Testis (tissue), 2 donors: ENCODE measurements at regions not wholly inside any gene's neighbourhood (a gene's known extent, or its start where the extent isn't known, plus 50 kb on each side); places are given as distances from the start of the nearest gene placed in this dataset.

Experiments used
- DNase-seq: peaks from one replicate; pipeline ENCODE4 v3.0.0-alpha.2; 2019
- H3K27ac ChIP-seq, 2 donors: fragments of 200-600 bp; sonication (generic); one replicate each; pipeline ENCODE4 v1.5.1; 2019
- H3K27me3 ChIP-seq: fragments of 200-600 bp; sonication (generic); one replicate; pipeline ENCODE4 v1.5.1; 2019
- H3K36me3 ChIP-seq: fragments of 200-600 bp; sonication (generic); one replicate; pipeline ENCODE4 v1.5.1; 2017; ENCODE audit warnings: low read depth; ENCODE audit errors: missing control alignments
- H3K4me1 ChIP-seq: fragments of 200-600 bp; sonication (generic); one replicate; pipeline ENCODE4 v1.5.1; 2019
- H3K4me3 ChIP-seq, 2 donors: fragments of 200-600 bp; sonication (generic); one replicate each; pipeline ENCODE4 v1.5.1; 2017 to 2019
- H3K9me3 ChIP-seq: fragments of 200-600 bp; sonication (generic); one replicate; pipeline ENCODE4 v1.5.1; 2017
- CTCF ChIP-seq, 3 experiments: fragments of 450-650 bp in 2 of 3; fragments of 200-600 bp in 1 of 3; sonication (generic) in 1 of 3; IDR thresholded peaks; one replicate each; pipeline ENCODE4 v1.5.1; 2016 to 2019; ENCODE audit warnings: antibody characterized with exemption in 3 of 3, mild to moderate bottlenecking in 2 of 3, moderate library complexity in 1 of 3
- POLR2A ChIP-seq: fragments of 450-650 bp; IDR thresholded peaks from one replicate; pipeline ENCODE4 v1.6.1; 2017; ENCODE audit warnings: antibody characterized with exemption, mild to moderate bottlenecking, moderate library complexity
- WGBS, 2 donors: methylation state at CpG; one replicate each; pipeline ENCODE4 v1.1.5; 2018; 5-methylcytosine and 5-hydroxymethylcytosine counted together
- intact Hi-C: fragments of 100-400 bp; cut with DNase I; formaldehyde crosslinking; loops from one replicate; pipeline ENCODE4 v1.15.1; 2023; ENCODE audit warnings: low total_unique reads

- H3K4me1 ChIP-seq = peaks cover 59% of the 10 kb centered on the region
- no peak for DNase-seq
- H3K4me3 ChIP-seq = no peak overlapping the region
- TF ChIP-seq POLR2A (no peak), CTCF (IDR thresholded peaks at IDR 0.05) (no peak)
- intact Hi-C loops = no loop called here
- H3K27ac ChIP-seq = peak overlapping the region in 1 of 2 donors; percentile 81
- H3K36me3 ChIP-seq = no peaks in the 10 kb centered on the region
- no peaks in the 10 kb centered on the region for H3K9me3 ChIP-seq
- no peaks in the 10 kb centered on the region for H3K27me3 ChIP-seq
- WGBS, 2 donors = 70 to 75% methylated on average over 16 of the region's 16 CpGs
Observed at GRCh38 chr12:124683152-124684124, 116.0 kb upstream of the NCOR2 start.

DNA sequence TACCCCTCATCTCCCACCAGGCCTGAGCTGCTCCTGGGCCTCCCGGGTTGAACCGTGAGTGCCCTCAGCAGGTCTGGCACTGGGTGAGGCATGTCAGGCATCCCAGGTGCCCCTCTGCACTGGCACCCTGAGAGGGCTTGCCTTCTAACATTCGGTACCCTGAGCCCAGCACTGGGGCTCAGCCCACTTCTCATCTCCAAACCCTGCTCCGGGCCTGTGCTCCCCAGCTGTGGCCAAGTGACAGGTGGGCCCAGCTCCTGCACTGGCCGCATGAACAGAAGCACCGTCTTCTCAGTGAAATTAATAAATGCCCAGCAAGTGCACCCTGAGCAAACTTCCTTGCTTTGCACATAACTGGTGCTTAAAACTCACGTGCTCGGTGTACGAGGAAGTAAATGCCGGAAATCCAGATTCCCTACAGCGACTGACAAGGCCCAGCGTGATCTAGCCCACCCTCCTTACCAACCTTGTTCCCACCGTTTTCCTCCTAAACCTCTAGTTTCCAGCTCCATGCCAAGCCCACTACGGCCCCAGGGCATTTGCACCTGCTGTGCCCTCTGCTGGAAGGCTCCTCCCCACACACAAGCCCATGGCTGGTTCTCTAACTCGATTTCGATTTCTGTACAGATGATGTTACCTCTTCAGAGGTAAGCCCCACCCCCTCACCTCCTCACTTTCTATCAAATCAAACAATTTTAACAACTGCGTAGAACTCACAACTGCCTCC is 115.2 kb upstream of the NCOR2 start:
- Histone ChIP-seq H3K27ac (no peak overlapping the region), H3K36me3 (no peaks in the 10 kb centered on the region), H3K4me3 (no peak overlapping the region), H3K4me1 (peaks cover 59% of the 10 kb centered on the region), H3K9me3 (no peaks in the 10 kb centered on the region), H3K27me3 (no peaks in the 10 kb centered on the region)
- DNase-seq = no peak
- TF ChIP-seq POLR2A (no peak), CTCF (IDR thresholded peaks at IDR 0.05) (no peak)
- 91 to 97% methylated on average over 13 to 17 of the region's 17 CpGs for WGBS, 2 donors
- intact Hi-C loops = no loop called here

DNA sequence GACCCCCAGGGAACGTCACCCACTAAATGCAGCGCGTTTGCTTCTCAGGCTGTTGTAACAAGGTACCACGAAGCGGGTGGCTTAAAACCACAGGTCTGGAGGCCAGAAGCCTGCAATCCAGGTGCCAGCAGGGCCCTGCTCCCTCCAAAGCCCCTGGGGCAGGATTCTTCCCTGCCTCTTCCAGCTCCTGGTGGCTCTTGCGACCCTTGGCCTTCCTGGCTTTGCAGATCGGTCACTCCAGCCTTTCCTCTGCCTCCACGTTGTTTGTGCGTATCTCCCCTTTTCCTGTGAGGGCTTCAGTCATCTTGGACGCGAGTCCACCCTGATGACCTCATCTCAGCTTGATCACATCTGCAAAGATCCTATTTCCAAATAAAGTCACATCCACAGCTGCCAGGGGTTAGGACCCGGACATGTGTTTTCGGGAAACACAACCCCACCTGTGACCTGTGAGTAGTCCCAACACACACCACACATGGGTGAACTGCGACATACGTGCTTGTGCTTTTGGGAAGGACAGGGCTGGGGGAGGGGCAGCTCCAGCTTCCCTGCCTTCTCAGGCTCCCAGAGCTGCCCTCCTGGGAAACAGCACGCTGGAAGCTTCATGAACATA is 114.5 kb upstream of the NCOR2 start:
- Histone ChIP-seq H3K36me3 (no peaks in the 10 kb centered on the region), H3K27me3 (no peaks in the 10 kb centered on the region), H3K4me3 (no peak overlapping the region), H3K4me1 (peaks cover 60% of the 10 kb centered on the region), H3K9me3 (no peaks in the 10 kb centered on the region), H3K27ac (peak overlapping the region in 1 of 2 donors; percentile 44)
- DNase-seq = no peak
- intact Hi-C loops = no loop called here
- WGBS, 2 donors = 75 to 76% methylated on average over 9 to 16 of the region's 16 CpGs
- no peak for TF ChIP-seq CTCF (IDR thresholded peaks at IDR 0.05)
- TF ChIP-seq POLR2A = no peak

DNA sequence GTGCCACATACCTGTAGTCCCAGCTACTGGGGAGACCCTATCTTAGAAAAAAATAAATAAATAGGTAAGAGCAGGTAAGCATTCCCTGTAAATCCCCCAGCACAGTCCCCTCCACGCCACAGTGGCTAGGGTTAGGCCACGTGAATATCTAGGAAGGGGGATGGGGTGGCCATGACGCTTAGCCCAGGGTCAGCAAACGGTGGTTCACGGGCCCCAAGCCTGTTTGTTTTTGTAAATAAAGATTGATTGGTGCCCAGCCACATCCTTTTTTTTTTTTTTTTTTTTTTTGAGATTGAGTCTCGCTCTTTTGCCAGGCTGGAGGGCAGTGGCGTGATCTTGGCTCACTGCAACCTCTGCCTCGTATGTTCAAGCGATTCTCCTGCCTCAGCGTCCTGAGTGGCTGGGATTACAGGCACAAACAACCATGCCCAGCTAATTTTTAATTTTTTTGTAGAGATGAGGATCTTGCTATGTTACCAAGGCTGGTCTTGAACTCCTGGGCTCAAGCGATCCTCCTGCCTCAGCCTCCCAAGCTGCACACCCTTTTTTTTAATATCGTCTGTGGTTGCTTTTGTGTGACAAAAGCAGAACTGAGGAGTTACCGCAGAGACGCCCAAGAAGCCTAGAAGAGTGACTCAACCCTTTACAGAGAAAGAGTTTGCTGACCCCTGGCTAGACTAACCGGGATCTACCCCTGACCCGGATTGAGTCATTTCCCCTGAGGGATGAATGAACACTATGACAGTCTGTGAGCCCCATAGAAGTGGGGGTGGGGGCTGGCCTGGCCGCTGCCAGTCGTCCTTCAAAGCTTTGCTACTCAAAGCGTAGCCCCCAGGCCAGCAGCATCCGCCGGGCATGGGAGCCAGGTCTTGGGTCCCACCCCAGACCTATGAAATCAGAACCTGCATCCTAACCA is 113.7 kb upstream of the NCOR2 start:
- Histone ChIP-seq H3K27me3 (no peaks in the 10 kb centered on the region), H3K27ac (peak overlapping the region in 1 of 2 donors; percentile 44), H3K4me1 (peaks cover 64% of the 10 kb centered on the region), H3K36me3 (no peaks in the 10 kb centered on the region), H3K9me3 (no peaks in the 10 kb centered on the region), H3K4me3 (no peak overlapping the region)
- intact Hi-C loops = no loop called here
- WGBS, 2 donors = 82 to 87% methylated on average over 17 to 21 of the region's 21 CpGs
- DNase-seq = no peak
- peak in 1 of 3 experiments; percentile 7 for TF ChIP-seq CTCF (IDR thresholded peaks at IDR 0.05)
- TF ChIP-seq POLR2A = no peak
